ENCODE measurements at regions not wholly inside any gene's neighbourhood (a gene's known extent, or its start where the extent isn't known, plus 50 kb on each side); places are given as distances from the start of the nearest gene placed in this dataset.

DNA sequence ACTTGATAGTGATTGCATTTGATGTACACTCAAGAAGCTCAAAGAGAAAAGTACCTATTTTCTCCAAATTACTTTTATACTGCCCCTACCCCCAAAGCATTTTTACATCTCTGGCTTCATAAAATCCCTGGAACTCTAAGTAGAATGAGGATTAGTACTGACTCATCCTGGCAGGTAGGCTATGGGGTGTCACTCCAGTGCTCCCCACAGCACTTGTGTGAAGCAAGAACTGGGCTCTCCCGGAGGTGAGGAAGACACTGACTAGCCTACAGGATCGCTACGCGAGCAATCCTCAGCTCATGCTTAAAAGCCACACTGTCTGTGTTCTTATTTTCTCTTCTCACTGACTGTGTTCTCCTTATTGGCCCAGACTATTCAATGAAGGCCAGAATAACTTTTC lies 90.4 kb upstream of the NDP start:
- Mint-ChIP-seq H3K4me3 (no peak overlapping the region), H3K4me1 (ENCODE audit: low read depth) (no peaks in the 10 kb centered on the region), H3K27ac (no peak overlapping the region), H3K36me3 (ENCODE audit: low read depth) (no peaks in the 10 kb centered on the region), H3K27me3 (no peaks in the 10 kb centered on the region), H3K9me3 (no peaks in the 10 kb centered on the region)
- no peak overlapping the region for H3K4me3 ChIP-seq (ENCODE audit: low read length)
- ChIA-PET CTCF (no interaction called here), POLR2A (no interaction called here)
- ATAC-seq (ENCODE audit: poor library complexity) = no peak
- H3K27ac ChIP-seq (ENCODE audit: low read depth in 1 of 2, low read length in 2 of 2) = no peak overlapping the region
- TF ChIP-seq, protein P1, sequence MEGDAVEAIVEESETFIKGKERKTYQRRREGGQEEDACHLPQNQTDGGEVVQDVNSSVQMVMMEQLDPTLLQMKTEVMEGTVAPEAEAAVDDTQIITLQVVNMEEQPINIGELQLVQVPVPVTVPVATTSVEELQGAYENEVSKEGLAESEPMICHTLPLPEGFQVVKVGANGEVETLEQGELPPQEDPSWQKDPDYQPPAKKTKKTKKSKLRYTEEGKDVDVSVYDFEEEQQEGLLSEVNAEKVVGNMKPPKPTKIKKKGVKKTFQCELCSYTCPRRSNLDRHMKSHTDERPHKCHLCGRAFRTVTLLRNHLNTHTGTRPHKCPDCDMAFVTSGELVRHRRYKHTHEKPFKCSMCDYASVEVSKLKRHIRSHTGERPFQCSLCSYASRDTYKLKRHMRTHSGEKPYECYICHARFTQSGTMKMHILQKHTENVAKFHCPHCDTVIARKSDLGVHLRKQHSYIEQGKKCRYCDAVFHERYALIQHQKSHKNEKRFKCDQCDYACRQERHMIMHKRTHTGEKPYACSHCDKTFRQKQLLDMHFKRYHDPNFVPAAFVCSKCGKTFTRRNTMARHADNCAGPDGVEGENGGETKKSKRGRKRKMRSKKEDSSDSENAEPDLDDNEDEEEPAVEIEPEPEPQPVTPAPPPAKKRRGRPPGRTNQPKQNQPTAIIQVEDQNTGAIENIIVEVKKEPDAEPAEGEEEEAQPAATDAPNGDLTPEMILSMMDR (IDR thresholded peaks at IDR 0.05) = no peak
- no peaks in the 10 kb centered on the region for H3K9me3 ChIP-seq (ENCODE audit: control insufficient read depth in 1 of 2, insufficient read depth in 1 of 2, low read length in 2 of 2)
- H3K4me1 ChIP-seq (ENCODE audit: insufficient read depth, low read length) = no peaks in the 10 kb centered on the region
- intact Hi-C loops (cut with DNase I, micrococcal nuclease) = no loop called here
- no peak for DNase-seq
- no peaks in the 10 kb centered on the region for H3K27me3 ChIP-seq (ENCODE audit: control insufficient read depth in 1 of 2, insufficient read depth in 2 of 2, low read length in 2 of 2)
- no peaks in the 10 kb centered on the region for H3K36me3 ChIP-seq (ENCODE audit: insufficient read depth, low read length)

DNA sequence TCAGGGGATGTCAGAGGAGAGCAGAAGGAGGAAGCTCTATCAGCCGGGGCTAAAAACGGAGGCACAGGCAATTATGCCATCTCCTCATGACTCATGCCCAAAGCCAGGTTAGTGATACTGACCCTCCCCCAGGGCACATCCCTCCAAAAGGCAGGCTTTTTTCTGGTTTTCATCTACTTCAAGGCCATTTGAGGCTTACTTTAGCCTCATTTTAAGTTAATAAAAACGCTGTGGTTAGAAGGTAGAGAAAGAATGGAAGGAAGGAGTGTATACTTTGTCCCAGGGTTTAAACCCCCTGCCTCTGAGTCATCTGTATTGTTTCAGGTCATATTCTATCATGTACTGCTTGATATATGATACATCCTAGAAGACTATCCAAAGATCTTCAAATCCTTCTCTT lies 89.7 kb upstream of the NDP start:
- Histone ChIP-seq H3K27ac (ENCODE audit: low read depth in 1 of 2, low read length in 2 of 2) (no peak overlapping the region), H3K36me3 (ENCODE audit: insufficient read depth, low read length) (no peaks in the 10 kb centered on the region), H3K4me1 (ENCODE audit: insufficient read depth, low read length) (no peaks in the 10 kb centered on the region), H3K9me3 (ENCODE audit: control insufficient read depth in 1 of 2, insufficient read depth in 1 of 2, low read length in 2 of 2) (no peaks in the 10 kb centered on the region), H3K27me3 (ENCODE audit: control insufficient read depth in 1 of 2, insufficient read depth in 2 of 2, low read length in 2 of 2) (no peaks in the 10 kb centered on the region), H3K4me3 (ENCODE audit: low read length) (no peak overlapping the region)
- no peak overlapping the region for H3K27ac Mint-ChIP-seq
- DNase-seq = peak in 2 of 14 experiments; percentile 3 to 11
- intact Hi-C loops (cut with DNase I, micrococcal nuclease) = no loop called here
- no peak overlapping the region for H3K4me3 Mint-ChIP-seq
- no peaks in the 10 kb centered on the region for H3K4me1 Mint-ChIP-seq (ENCODE audit: low read depth)
- TF ChIP-seq, protein P1 (IDR thresholded peaks at IDR 0.05) = no peak
- no peak for ATAC-seq (ENCODE audit: poor library complexity)
- H3K36me3 Mint-ChIP-seq (ENCODE audit: low read depth) = no peaks in the 10 kb centered on the region
- H3K27me3 Mint-ChIP-seq = no peaks in the 10 kb centered on the region
- CTCF ChIA-PET = no interaction called here
- POLR2A ChIA-PET = no interaction called here
- no peaks in the 10 kb centered on the region for H3K9me3 Mint-ChIP-seq

DNA sequence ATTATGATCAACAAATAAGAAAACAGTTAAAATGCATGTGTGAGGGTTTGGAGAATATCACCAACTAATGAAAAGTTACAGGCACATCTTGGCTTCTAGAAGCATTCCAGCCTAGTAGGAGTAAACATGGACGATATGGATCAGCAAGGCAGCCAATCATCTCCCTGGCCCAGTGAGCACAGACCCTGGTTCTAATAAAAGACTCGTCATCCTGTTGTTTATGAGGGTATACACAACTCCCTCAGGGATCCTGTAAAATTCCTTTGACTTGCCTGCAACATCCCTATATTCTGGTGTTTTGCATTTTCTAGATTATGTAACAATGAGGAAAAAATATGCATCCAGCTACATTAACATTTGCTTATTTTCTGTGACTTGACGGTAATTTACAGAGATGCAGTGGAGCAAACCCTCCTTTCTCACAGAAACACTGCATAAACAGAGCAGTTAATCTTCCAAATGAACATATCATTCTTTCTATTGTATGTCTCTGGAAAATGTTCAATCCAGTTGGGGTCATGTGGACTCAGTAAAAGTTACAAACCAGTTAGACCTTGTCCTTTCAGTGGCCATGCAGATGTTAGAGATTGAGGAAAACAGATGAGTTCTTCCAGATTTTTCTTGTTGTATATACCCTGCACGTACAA lies 88.9 kb upstream of the NDP start:
- POLR2A ChIA-PET = no interaction called here
- no peaks in the 10 kb centered on the region for H3K4me1 ChIP-seq (ENCODE audit: insufficient read depth, low read length)
- H3K9me3 ChIP-seq (ENCODE audit: control insufficient read depth in 1 of 2, insufficient read depth in 1 of 2, low read length in 2 of 2) = no peaks in the 10 kb centered on the region
- no peak overlapping the region for H3K27ac ChIP-seq (ENCODE audit: low read depth in 1 of 2, low read length in 2 of 2)
- TF ChIP-seq, protein P1 (IDR thresholded peaks at IDR 0.05) = no peak
- Mint-ChIP-seq H3K4me1 (ENCODE audit: low read depth) (no peaks in the 10 kb centered on the region), H3K27ac (no peak overlapping the region), H3K36me3 (ENCODE audit: low read depth) (no peaks in the 10 kb centered on the region), H3K27me3 (no peaks in the 10 kb centered on the region), H3K4me3 (no peak overlapping the region), H3K9me3 (no peaks in the 10 kb centered on the region)
- H3K4me3 ChIP-seq (ENCODE audit: low read length) = no peak overlapping the region
- DNase-seq (no peak), ATAC-seq (ENCODE audit: poor library complexity) (no peak)
- H3K27me3 ChIP-seq (ENCODE audit: control insufficient read depth in 1 of 2, insufficient read depth in 2 of 2, low read length in 2 of 2) = no peaks in the 10 kb centered on the region
- CTCF ChIA-PET = no interaction called here
- intact Hi-C loops (cut with DNase I, micrococcal nuclease) = no loop called here
- H3K36me3 ChIP-seq (ENCODE audit: insufficient read depth, low read length) = no peaks in the 10 kb centered on the region

Measured in CD4-positive, alpha-beta T cell (primary cell).